ENCODE measurements at regions not wholly inside any gene's neighbourhood (a gene's known extent, or its start where the extent isn't known, plus 50 kb on each side); places are given as distances from the start of the nearest gene placed in this dataset.

DNA sequence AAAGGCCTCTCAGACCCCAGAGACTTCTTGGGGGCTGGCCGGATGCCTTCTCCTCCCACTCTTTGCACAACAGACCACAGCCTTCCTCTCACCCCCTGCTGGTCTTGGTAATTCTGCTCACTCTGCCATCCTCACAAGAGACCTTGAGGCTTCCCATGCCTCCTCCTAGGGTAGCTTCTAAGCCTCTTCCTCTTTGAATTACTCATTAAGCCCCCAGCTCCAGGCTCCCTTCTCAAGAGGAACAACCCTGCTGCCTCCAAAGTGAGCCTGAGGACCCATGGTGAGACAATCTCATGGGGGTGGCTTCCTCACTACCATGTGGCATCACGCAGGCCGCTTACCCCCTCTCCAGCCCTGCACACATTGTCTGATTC, 184.6 kb upstream of the SYT13 start:
- Histone ChIP-seq H3K9me3 (no peaks in the 10 kb centered on the region), H3K9me2 (no peaks in the 10 kb centered on the region), H3K4me2 (no peak overlapping the region), H3K4me3 (ENCODE audit: low read depth in 2 of 2, low read length in 1 of 2) (no peak overlapping the region), H3K27ac (ENCODE audit: low read depth in 2 of 2, low read length in 1 of 2) (no peak overlapping the region), H3K27me3 (ENCODE audit: insufficient read depth) (no peaks in the 10 kb centered on the region; the same call in 1 of the 2 replicates), H3K9ac (no peak overlapping the region), H4K20me1 (ENCODE audit: insufficient read depth) (no peaks in the 10 kb centered on the region), H3K79me2 (ENCODE audit: insufficient read depth) (no peaks in the 10 kb centered on the region), H2AFZ (ENCODE audit: low read depth) (no peak overlapping the region), H3F3A (replicated peaks; ENCODE audit: insufficient read depth) (no peaks in the 10 kb centered on the region), H3K36me3 (replicated peaks in 1 of 2; ENCODE audit: control insufficient read depth in 1 of 2, insufficient read depth in 2 of 2, low read length in 1 of 2) (no peaks in the 10 kb centered on the region), H3K4me1 (ENCODE audit: control insufficient read depth in 1 of 2, insufficient read depth in 2 of 2, low read depth in 1 of 2, low read length in 1 of 2) (no peaks in the 10 kb centered on the region)
- DNase-seq: no peak
- CTCF ChIA-PET: interaction anchor here (1.0 to 1.5 kb wide), 3 partner anchors 100 to 184 kb away, joined by 3 to 5 read pairs (median 3); no protein-coding TSS in a partner anchor
- WGBS (ENCODE audit: low lambda C conversion rate): 69% methylated on average over 3 of the region's 3 CpGs
- TF ChIP-seq USF2 (IDR thresholded peaks at IDR 0.05; ENCODE audit: borderline replicate concordance, low read depth, low read length): no peak
- TF ChIP-seq EP300 (IDR thresholded peaks at IDR 0.05; ENCODE audit: borderline replicate concordance in 1 of 2, low read depth in 1 of 2, low read length in 1 of 2): no peak
- TF ChIP-seq ZBTB33 (IDR thresholded peaks at IDR 0.05; ENCODE audit: borderline replicate concordance, low read depth): no peak
- no peak for TF ChIP-seq MEF2A (IDR thresholded peaks at IDR 0.05; ENCODE audit: borderline replicate concordance, low read depth)
- no peak for TF ChIP-seq FOXM1 (IDR thresholded peaks at IDR 0.05; ENCODE audit: low read depth)
- no peak for TF ChIP-seq USF1 (IDR thresholded peaks at IDR 0.05; ENCODE audit: borderline replicate concordance, low read depth)
- TF ChIP-seq FOSL2 (IDR thresholded peaks at IDR 0.05; ENCODE audit: borderline replicate concordance, low read depth): no peak
- no peak for TF ChIP-seq SIN3A (IDR thresholded peaks at IDR 0.05; ENCODE audit: borderline replicate concordance, low read depth, low read length)
- POLR2A ChIA-PET: no interaction called here

GRCh38 chr11:45470151-45470793, 184.1 kb upstream of the SYT13 start:
- Histone ChIP-seq H2AFZ (ENCODE audit: low read depth) (no peak overlapping the region), H3K79me2 (ENCODE audit: insufficient read depth) (no peaks in the 10 kb centered on the region), H3K4me2 (no peak overlapping the region), H3K36me3 (replicated peaks in 1 of 2; ENCODE audit: control insufficient read depth in 1 of 2, insufficient read depth in 2 of 2, low read length in 1 of 2) (no peaks in the 10 kb centered on the region), H3F3A (replicated peaks; ENCODE audit: insufficient read depth) (no peaks in the 10 kb centered on the region), H3K27ac (ENCODE audit: low read depth in 2 of 2, low read length in 1 of 2) (no peak overlapping the region), H4K20me1 (ENCODE audit: insufficient read depth) (no peaks in the 10 kb centered on the region), H3K9me2 (no peaks in the 10 kb centered on the region), H3K9me3 (no peaks in the 10 kb centered on the region), H3K4me3 (ENCODE audit: low read depth in 2 of 2, low read length in 1 of 2) (no peak overlapping the region), H3K27me3 (ENCODE audit: insufficient read depth) (no peaks in the 10 kb centered on the region; the same call in 1 of the 2 replicates), H3K9ac (no peak overlapping the region), H3K4me1 (ENCODE audit: control insufficient read depth in 1 of 2, insufficient read depth in 2 of 2, low read depth in 1 of 2, low read length in 1 of 2) (no peaks in the 10 kb centered on the region)
- no peak for DNase-seq
- 43% methylated on average over 7 of the region's 8 CpGs for WGBS (ENCODE audit: low lambda C conversion rate)
- no peak for TF ChIP-seq NRF1 (IDR thresholded peaks at IDR 0.05; ENCODE audit: low read depth, low read length)
- TF ChIP-seq NFIC (IDR thresholded peaks at IDR 0.05; ENCODE audit: borderline replicate concordance): no peak
- TF ChIP-seq RAD21 (IDR thresholded peaks at IDR 0.05; ENCODE audit: low read length): no peak
- TF ChIP-seq, protein P1, sequence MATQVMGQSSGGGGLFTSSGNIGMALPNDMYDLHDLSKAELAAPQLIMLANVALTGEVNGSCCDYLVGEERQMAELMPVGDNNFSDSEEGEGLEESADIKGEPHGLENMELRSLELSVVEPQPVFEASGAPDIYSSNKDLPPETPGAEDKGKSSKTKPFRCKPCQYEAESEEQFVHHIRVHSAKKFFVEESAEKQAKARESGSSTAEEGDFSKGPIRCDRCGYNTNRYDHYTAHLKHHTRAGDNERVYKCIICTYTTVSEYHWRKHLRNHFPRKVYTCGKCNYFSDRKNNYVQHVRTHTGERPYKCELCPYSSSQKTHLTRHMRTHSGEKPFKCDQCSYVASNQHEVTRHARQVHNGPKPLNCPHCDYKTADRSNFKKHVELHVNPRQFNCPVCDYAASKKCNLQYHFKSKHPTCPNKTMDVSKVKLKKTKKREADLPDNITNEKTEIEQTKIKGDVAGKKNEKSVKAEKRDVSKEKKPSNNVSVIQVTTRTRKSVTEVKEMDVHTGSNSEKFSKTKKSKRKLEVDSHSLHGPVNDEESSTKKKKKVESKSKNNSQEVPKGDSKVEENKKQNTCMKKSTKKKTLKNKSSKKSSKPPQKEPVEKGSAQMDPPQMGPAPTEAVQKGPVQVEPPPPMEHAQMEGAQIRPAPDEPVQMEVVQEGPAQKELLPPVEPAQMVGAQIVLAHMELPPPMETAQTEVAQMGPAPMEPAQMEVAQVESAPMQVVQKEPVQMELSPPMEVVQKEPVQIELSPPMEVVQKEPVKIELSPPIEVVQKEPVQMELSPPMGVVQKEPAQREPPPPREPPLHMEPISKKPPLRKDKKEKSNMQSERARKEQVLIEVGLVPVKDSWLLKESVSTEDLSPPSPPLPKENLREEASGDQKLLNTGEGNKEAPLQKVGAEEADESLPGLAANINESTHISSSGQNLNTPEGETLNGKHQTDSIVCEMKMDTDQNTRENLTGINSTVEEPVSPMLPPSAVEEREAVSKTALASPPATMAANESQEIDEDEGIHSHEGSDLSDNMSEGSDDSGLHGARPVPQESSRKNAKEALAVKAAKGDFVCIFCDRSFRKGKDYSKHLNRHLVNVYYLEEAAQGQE (IDR thresholded peaks at IDR 0.05; ENCODE audit: low read depth, low read length): no peak
- no peak for TF ChIP-seq YY1 (IDR thresholded peaks at IDR 0.05; ENCODE audit: low read depth)
- TF ChIP-seq MXI1 (IDR thresholded peaks at IDR 0.05; ENCODE audit: low read depth, low read length): no peak
- no peak for TF ChIP-seq TCF12 (IDR thresholded peaks at IDR 0.05)
- no peak for TF ChIP-seq EP300 (IDR thresholded peaks at IDR 0.05; ENCODE audit: borderline replicate concordance in 1 of 2, low read depth in 1 of 2, low read length in 1 of 2)
- TF ChIP-seq SIN3A (IDR thresholded peaks at IDR 0.05; ENCODE audit: borderline replicate concordance, low read depth, low read length): no peak
- ChIA-PET CTCF (interaction anchor here (0.7 to 1.6 kb wide), 5 partner anchors 9 to 184 kb away, joined by 3 to 7 read pairs (median 3); no protein-coding TSS in a partner anchor), POLR2A (no interaction called here)
